ENCODE measurements at regions not wholly inside any gene's neighbourhood (a gene's known extent, or its start where the extent isn't known, plus 50 kb on each side); places are given as distances from the start of the nearest gene placed in this dataset.

DNA sequence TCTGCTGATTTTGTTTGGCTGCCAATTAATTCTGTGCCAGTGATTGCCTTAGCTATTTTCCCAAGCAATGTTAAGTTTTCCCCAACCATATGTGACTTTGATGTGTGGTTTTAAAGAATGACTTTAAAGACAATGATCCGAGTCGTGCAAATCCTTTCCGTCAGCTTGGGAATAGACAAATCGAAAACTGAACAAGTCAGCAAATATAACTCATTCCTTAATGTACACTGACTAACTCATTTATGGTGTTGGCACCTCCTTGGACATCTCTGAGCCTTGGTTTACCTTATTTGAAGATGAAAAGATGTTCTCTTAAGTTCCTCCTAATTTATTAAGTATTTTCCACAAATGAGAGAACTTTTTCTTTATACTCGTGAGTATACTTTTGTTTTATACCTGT, 249.4 kb upstream of the SLCO3A1 start:
- Histone ChIP-seq H3K4me3 (no peak overlapping the region), H3K27me3 (no peaks in the 10 kb centered on the region), H3K9me3 (no peaks in the 10 kb centered on the region), H3K27ac (no peak overlapping the region), H3K4me1 (no peaks in the 10 kb centered on the region), H3K36me3 (no peaks in the 10 kb centered on the region)
- DNase-seq (ENCODE audit: extremely low spot score in 2 of 2), result no peak
- intact Hi-C loops (cut with DNase I), result no loop called here
- TF ChIP-seq, protein P1, sequence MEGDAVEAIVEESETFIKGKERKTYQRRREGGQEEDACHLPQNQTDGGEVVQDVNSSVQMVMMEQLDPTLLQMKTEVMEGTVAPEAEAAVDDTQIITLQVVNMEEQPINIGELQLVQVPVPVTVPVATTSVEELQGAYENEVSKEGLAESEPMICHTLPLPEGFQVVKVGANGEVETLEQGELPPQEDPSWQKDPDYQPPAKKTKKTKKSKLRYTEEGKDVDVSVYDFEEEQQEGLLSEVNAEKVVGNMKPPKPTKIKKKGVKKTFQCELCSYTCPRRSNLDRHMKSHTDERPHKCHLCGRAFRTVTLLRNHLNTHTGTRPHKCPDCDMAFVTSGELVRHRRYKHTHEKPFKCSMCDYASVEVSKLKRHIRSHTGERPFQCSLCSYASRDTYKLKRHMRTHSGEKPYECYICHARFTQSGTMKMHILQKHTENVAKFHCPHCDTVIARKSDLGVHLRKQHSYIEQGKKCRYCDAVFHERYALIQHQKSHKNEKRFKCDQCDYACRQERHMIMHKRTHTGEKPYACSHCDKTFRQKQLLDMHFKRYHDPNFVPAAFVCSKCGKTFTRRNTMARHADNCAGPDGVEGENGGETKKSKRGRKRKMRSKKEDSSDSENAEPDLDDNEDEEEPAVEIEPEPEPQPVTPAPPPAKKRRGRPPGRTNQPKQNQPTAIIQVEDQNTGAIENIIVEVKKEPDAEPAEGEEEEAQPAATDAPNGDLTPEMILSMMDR (IDR thresholded peaks at IDR 0.05), result no peak
- TF ChIP-seq POLR2A (IDR thresholded peaks at IDR 0.05) (no peak), POLR2AphosphoS5 (IDR thresholded peaks at IDR 0.05; ENCODE audit: insufficient read depth in 1 of 2, low read depth in 1 of 2) (no peak)

DNA sequence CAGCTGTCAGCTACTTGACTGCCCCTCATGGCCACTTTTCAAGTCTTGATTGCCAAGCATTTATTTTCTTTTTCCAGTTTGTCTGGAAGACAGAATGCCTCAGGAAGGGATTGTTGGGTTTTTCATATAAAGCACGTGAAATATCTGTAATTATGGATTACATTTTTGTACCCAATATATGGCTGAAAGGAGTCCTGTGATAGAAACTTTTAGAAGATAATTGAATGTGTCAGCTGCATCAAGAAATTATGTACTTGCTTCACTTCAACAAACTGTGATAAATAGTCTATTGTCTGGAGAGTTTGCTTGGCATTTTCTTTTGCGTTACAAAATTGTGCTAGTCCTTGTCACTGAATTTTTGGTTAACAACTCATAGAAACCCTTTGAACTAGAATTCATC, 247.9 kb upstream of the SLCO3A1 start:
- H3K36me3 ChIP-seq, result no peaks in the 10 kb centered on the region
- no peaks in the 10 kb centered on the region for H3K4me1 ChIP-seq
- no peaks in the 10 kb centered on the region for H3K9me3 ChIP-seq
- H3K4me3 ChIP-seq, result no peak overlapping the region
- intact Hi-C loops (cut with DNase I), result no loop called here
- DNase-seq (ENCODE audit: extremely low spot score in 2 of 2), result no peak
- H3K27me3 ChIP-seq, result no peaks in the 10 kb centered on the region
- no peak for TF ChIP-seq POLR2AphosphoS5 (IDR thresholded peaks at IDR 0.05; ENCODE audit: insufficient read depth in 1 of 2, low read depth in 1 of 2)
- no peak for TF ChIP-seq POLR2A (IDR thresholded peaks at IDR 0.05)
- TF ChIP-seq, protein P1 (IDR thresholded peaks at IDR 0.05), result no peak
- no peak overlapping the region for H3K27ac ChIP-seq

DNA sequence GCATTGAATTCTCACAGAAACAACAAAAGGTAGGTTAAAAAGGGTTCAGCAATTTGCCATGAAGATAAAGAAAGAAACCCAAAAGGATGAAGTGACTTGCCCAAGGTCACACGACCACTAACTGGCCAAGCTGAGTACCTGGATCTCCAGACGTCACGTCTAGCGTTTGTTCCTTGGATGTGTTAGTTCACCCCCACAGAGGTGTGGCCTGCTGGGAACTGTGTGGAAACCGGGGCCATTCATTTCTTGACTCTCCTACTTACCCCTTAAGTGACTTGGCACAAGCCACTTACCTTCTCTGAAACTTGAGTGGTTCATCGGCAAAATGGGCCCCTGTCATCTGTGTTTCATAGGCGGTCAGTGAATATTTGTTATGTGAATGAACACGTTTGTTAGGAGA, 244.3 kb upstream of the SLCO3A1 start:
- no peaks in the 10 kb centered on the region for H3K36me3 ChIP-seq
- H3K4me1 ChIP-seq, result no peaks in the 10 kb centered on the region
- no peak for DNase-seq (ENCODE audit: extremely low spot score in 2 of 2)
- TF ChIP-seq POLR2A (IDR thresholded peaks at IDR 0.05) (no peak), POLR2AphosphoS5 (IDR thresholded peaks at IDR 0.05; ENCODE audit: insufficient read depth in 1 of 2, low read depth in 1 of 2) (no peak)
- TF ChIP-seq, protein P1 (IDR thresholded peaks at IDR 0.05), result no peak
- intact Hi-C loops (cut with DNase I), result no loop called here
- H3K27ac ChIP-seq, result no peak overlapping the region
- no peaks in the 10 kb centered on the region for H3K27me3 ChIP-seq
- H3K4me3 ChIP-seq, result no peak overlapping the region
- no peaks in the 10 kb centered on the region for H3K9me3 ChIP-seq

DNA sequence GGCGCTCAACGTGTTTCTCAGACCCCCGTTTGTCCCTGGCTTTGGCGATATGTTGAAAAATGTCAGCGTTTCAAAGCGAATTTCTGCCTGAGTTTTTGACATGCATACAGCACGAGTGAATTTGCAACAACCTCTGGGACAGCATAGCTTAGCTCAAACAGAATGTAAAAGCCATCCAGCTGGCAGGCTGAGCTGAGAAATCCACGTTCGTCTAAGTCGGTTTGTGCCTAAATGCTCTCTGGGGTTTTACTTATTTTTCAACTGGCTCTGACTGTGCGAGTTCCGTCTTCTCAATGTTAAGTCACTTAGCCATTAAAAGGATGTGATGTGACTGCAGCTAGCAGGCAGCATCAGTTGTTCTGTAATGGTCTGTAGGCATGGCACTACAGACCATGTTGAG, 243.5 kb upstream of the SLCO3A1 start:
- no peak for DNase-seq (ENCODE audit: extremely low spot score in 2 of 2)
- intact Hi-C loops (cut with DNase I), result no loop called here
- Histone ChIP-seq H3K27me3 (no peaks in the 10 kb centered on the region), H3K9me3 (no peaks in the 10 kb centered on the region), H3K27ac (no peak overlapping the region), H3K4me1 (no peaks in the 10 kb centered on the region), H3K36me3 (no peaks in the 10 kb centered on the region), H3K4me3 (no peak overlapping the region)
- TF ChIP-seq, protein P1 (IDR thresholded peaks at IDR 0.05), result no peak
- TF ChIP-seq POLR2A (IDR thresholded peaks at IDR 0.05) (no peak), POLR2AphosphoS5 (IDR thresholded peaks at IDR 0.05; ENCODE audit: insufficient read depth in 1 of 2, low read depth in 1 of 2) (no peak)

DNA sequence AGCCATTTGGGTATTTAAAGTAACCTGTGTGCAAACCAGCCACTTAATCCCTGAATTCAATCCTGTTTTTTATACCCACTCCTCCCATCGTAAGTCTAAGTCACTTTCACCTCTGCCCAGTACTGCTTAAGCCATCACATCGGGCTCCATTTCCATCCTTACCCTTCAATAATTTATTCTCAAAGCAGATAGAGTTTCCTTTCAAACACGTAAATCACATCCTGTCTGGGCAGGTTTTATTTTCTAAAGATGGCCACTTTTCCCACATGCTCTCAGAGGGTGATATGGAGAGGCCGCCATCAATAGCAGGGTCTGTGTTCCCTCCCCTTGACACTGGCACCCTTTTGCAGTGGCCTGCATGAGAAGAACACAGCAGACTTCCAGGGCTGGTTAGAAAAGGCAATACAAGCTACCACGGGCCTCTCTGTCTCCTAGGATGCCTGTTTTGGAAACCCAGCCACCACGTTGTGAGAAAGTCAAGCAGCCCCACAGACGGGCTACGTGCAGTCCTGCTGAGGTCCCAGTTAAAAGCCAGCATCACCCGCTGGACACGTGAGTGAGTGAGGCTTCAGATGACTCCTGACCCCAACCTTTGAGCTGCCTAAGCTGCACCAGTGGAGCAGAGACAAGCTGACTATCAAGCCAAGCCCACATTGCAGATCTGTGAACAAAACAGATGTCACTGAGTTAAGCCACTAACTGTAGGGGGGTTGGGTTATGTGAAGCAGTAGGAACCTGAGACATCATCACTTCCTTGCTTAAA, 241.8 kb upstream of the SLCO3A1 start:
- no peak overlapping the region for H3K4me3 ChIP-seq
- H3K9me3 ChIP-seq, result no peaks in the 10 kb centered on the region
- DNase-seq (ENCODE audit: extremely low spot score in 2 of 2), result no peak
- intact Hi-C loops (cut with DNase I), result no loop called here
- no peak overlapping the region for H3K27ac ChIP-seq
- no peaks in the 10 kb centered on the region for H3K27me3 ChIP-seq
- no peaks in the 10 kb centered on the region for H3K36me3 ChIP-seq
- TF ChIP-seq, protein P1 (IDR thresholded peaks at IDR 0.05), result no peak
- TF ChIP-seq POLR2A (IDR thresholded peaks at IDR 0.05), result no peak
- no peak for TF ChIP-seq POLR2AphosphoS5 (IDR thresholded peaks at IDR 0.05; ENCODE audit: insufficient read depth in 1 of 2, low read depth in 1 of 2)
- H3K4me1 ChIP-seq, result no peaks in the 10 kb centered on the region
